Endothelial cell of umbilical vein (primary cell): ENCODE measurements at regions not wholly inside any gene's neighbourhood (a gene's known extent, or its start where the extent isn't known, plus 50 kb on each side); places are given as distances from the start of the nearest gene placed in this dataset.

Experiments used
- BruUV-seq: library from RNA; stranded (reverse); fragments of 400-500 nt; replicated peaks from 2 replicates; lab custom pipeline; 2021; lab: Mats Ljungman, UMichigan
- CTCF ChIA-PET: fragments of 300-600, 350-600 bp; sonication (Branson Sonifier 250); formaldehyde crosslinking; loops from one replicate; lab custom pipeline; 2021; ENCODE audit warnings: antibody characterized with exemption, inconsistent platforms; lab: Charles Lee
- POLR2A ChIA-PET: fragments of 300-600, 350-600 bp; sonication (Branson Sonifier 250); formaldehyde crosslinking; loops from one replicate; lab custom pipeline; 2021; ENCODE audit warnings: antibody characterized with exemption, inconsistent platforms; lab: Charles Lee
- DNase-seq: peaks from one replicate; pipeline ENCODE4 v3.0.0-alpha.2; 2011; ENCODE audit warnings: low read depth, low spot score
- FAIRE-seq: peaks from 2 replicates; lab custom pipeline; 2011; peaks lifted over from hg19 to GRCh38; lab: Jason Lieb, UNC
- H2AFZ ChIP-seq: 2 replicates; pipeline ENCODE4 v1.6.0; 2012; ENCODE audit warnings: low read depth, low read length, control low read depth, inconsistent platforms
- H3K27ac ChIP-seq: 2 replicates; pipeline ENCODE4 v1.5.1; 2011; ENCODE audit warnings: low read depth, mild to moderate bottlenecking, control low read depth, low read length, moderate library complexity; ENCODE audit not compliant: insufficient read depth
- H3K27me3 ChIP-seq, 2 experiments: 2 replicates each; pipeline versions ENCODE4 v1.6.0 to v1.6.1; 2011; ENCODE audit warnings: low read length in 2 of 2, mixed read lengths in 1 of 2; ENCODE audit not compliant: control insufficient read depth in 2 of 2, insufficient read depth in 2 of 2
- H3K36me3 ChIP-seq, 2 experiments: 2 replicates in 1 of 2; 3 replicates in 1 of 2; pipeline ENCODE4 v1.5.1; 2011; ENCODE audit warnings: low read length in 2 of 2, mild to moderate bottlenecking in 1 of 2, moderate library complexity in 1 of 2; ENCODE audit not compliant: control insufficient read depth in 2 of 2, insufficient read depth in 2 of 2; ENCODE audit errors: extremely low read depth in 1 of 2
- H3K4me1 ChIP-seq: 3 replicates; pipeline ENCODE4 v1.5.1; 2011; ENCODE audit warnings: mild to moderate bottlenecking, low read length; ENCODE audit not compliant: control insufficient read depth, insufficient read depth; ENCODE audit errors: extremely low read depth
- H3K4me2 ChIP-seq: 2 replicates; pipeline ENCODE4 v1.6.1; 2011; ENCODE audit warnings: low read length, control low read depth, mixed read lengths; ENCODE audit not compliant: insufficient read depth
- H3K4me3 ChIP-seq, 3 experiments: fragments of 200-600 bp in 1 of 3; sonication (generic), shearing (Covaris generic) in 1 of 3; replicated peaks in 1 of 3; 2 replicates each; pipeline ENCODE4 v1.5.1; 2011 to 2016; ENCODE audit warnings: control low read depth in 3 of 3, low read length in 3 of 3, mild to moderate bottlenecking in 2 of 3, inconsistent platforms in 1 of 3, low read depth in 1 of 3, moderate library complexity in 1 of 3; ENCODE audit not compliant: insufficient read depth in 1 of 3
- H3K79me2 ChIP-seq: 2 replicates; pipeline ENCODE4 v1.6.0; 2012; ENCODE audit warnings: low read length, inconsistent platforms; ENCODE audit not compliant: control insufficient read depth, insufficient read depth
- H3K9ac ChIP-seq: replicated peaks from 2 replicates; pipeline ENCODE3; 2011; ENCODE audit warnings: low read length, control low read depth; ENCODE audit not compliant: insufficient read depth; ENCODE audit errors: extremely low read depth
- H3K9me1 ChIP-seq: replicated peaks from 3 replicates; pipeline ENCODE4 v1.6.0; 2011; ENCODE audit warnings: mild to moderate bottlenecking, low read length; ENCODE audit not compliant: control insufficient read depth, insufficient read depth; ENCODE audit errors: extremely low read depth
- H3K9me3 ChIP-seq: replicated peaks from 2 replicates; pipeline ENCODE4 v1.5.1; 2012; ENCODE audit warnings: low read length, inconsistent platforms; ENCODE audit not compliant: control insufficient read depth, insufficient read depth
- H4K20me1 ChIP-seq: replicated peaks from 2 replicates; pipeline ENCODE3; 2011; ENCODE audit warnings: mild to moderate bottlenecking, low read length; ENCODE audit not compliant: control insufficient read depth, insufficient read depth; ENCODE audit errors: extremely low read depth
- EZH2 ChIP-seq: IDR thresholded peaks from 2 replicates; pipeline ENCODE4 v1.6.1; 2012; ENCODE audit warnings: borderline replicate concordance, low read depth, mild to moderate bottlenecking, moderate library complexity, low read length, inconsistent platforms; ENCODE audit not compliant: severe bottlenecking
- FOS ChIP-seq: IDR thresholded peaks from 2 replicates; pipeline ENCODE4 v1.6.1; 2011; ENCODE audit warnings: mild to moderate bottlenecking, low read length, moderate library complexity, borderline replicate concordance; ENCODE audit not compliant: insufficient read depth
- GATA2 ChIP-seq: IDR thresholded peaks from 2 replicates; pipeline ENCODE4 v1.7.0; 2011; ENCODE audit warnings: low read depth, mild to moderate bottlenecking, moderate library complexity, mixed read lengths, low read length; ENCODE audit not compliant: insufficient read length, insufficient read depth
- JUN ChIP-seq: IDR thresholded peaks from 2 replicates; pipeline ENCODE4 v1.6.1; 2011; ENCODE audit warnings: borderline replicate concordance, low read depth; ENCODE audit not compliant: insufficient read length, insufficient read depth
- MYC ChIP-seq: IDR thresholded peaks from one replicate; pipeline ENCODE4 v1.6.1; 2011; ENCODE audit warnings: mild to moderate bottlenecking, low read depth, low read length
- POLR2A ChIP-seq: IDR thresholded peaks from 2 replicates; pipeline ENCODE4 v1.6.1; 2012; ENCODE audit warnings: low read depth, mild to moderate bottlenecking, control low read depth, low read length
- POLR2AphosphoS5 ChIP-seq: IDR thresholded peaks from 2 replicates; pipeline ENCODE4 v1.6.1; 2012; ENCODE audit warnings: low read depth, mild to moderate bottlenecking, control low read depth, low read length, moderate library complexity; ENCODE audit not compliant: insufficient read depth
- dilution Hi-C: fragments of 300-500 bp; cut with MboI; formaldehyde crosslinking; loops from one replicate; pipeline ENCODE4 v1.15.0; 2019; ENCODE audit warnings: low sequenced_read_pairs; ENCODE audit not compliant: extremely low pct_ligation_motif_present
- intact Hi-C: fragments of 100-400 bp; cut with micrococcal nuclease; formaldehyde crosslinking; loops from one replicate; pipeline ENCODE4 v1.10.0; 2022
- TF ChIP-seq, protein P1 (sequence below), 2 donors: IDR thresholded peaks; 1 replicate in 1 of 2; 2 replicates in 1 of 2; pipeline ENCODE4 v1.5.1; 2011; ENCODE audit warnings: low read length in 2 of 2, mild to moderate bottlenecking in 2 of 2, moderate library complexity in 2 of 2, control low read depth in 1 of 2, inconsistent platforms in 1 of 2, low read depth in 1 of 2; ENCODE audit not compliant: insufficient read depth in 1 of 2; ENCODE audit errors: extremely low read depth in 1 of 2
- TF ChIP-seq, protein P2 (sequence below): IDR thresholded peaks from 2 replicates; pipeline ENCODE4 v1.6.1; 2011; ENCODE audit not compliant: insufficient read depth, insufficient read length

DNA sequence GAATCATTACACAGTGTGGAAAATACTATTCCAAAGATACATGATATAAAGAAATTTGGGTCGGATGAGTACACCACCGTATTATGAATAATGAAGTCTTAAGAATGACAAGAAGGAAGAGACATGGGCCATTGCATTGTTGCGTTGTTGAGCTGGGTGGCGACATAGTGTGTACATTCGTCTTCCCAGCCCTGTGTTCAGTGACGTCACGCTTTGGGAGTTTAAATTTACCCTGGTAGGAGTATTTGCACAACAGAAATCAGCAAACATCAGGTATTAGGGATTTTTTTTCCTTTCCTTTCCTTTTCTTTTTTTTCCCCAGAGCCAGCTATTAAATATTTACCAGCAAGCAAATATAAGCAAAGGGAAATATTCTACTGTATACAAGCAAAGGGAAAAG lies 347.2 kb upstream of the NETO1 start:
- Histone ChIP-seq H2AFZ (no peak overlapping the region), H3K27ac (no peak overlapping the region), H3K9ac (no peak overlapping the region), H3K27me3 (no peaks in the 10 kb centered on the region), H3K9me1 (no peaks in the 10 kb centered on the region), H3K79me2 (no peaks in the 10 kb centered on the region), H3K36me3 (no peaks in the 10 kb centered on the region), H3K4me2 (no peak overlapping the region), H3K9me3 (peaks cover 9% of the 10 kb centered on the region), H3K4me1 (no peaks in the 10 kb centered on the region), H3K4me3 (no peak overlapping the region), H4K20me1 (no peaks in the 10 kb centered on the region)
- intact Hi-C loops, result no loop called here
- no peak for DNase-seq
- ChIA-PET CTCF (no interaction called here), POLR2A (no interaction called here)
- no TSS peak for BruUV-seq
- no peak for FAIRE-seq
- TF ChIP-seq POLR2A (no peak), MYC (no peak), FOS (no peak), GATA2 (no peak), POLR2AphosphoS5 (no peak), EZH2 (no peak), JUN (no peak)
- TF ChIP-seq, protein P1, sequence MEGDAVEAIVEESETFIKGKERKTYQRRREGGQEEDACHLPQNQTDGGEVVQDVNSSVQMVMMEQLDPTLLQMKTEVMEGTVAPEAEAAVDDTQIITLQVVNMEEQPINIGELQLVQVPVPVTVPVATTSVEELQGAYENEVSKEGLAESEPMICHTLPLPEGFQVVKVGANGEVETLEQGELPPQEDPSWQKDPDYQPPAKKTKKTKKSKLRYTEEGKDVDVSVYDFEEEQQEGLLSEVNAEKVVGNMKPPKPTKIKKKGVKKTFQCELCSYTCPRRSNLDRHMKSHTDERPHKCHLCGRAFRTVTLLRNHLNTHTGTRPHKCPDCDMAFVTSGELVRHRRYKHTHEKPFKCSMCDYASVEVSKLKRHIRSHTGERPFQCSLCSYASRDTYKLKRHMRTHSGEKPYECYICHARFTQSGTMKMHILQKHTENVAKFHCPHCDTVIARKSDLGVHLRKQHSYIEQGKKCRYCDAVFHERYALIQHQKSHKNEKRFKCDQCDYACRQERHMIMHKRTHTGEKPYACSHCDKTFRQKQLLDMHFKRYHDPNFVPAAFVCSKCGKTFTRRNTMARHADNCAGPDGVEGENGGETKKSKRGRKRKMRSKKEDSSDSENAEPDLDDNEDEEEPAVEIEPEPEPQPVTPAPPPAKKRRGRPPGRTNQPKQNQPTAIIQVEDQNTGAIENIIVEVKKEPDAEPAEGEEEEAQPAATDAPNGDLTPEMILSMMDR (IDR thresholded peaks at IDR 0.05; ENCODE audit: extremely low read depth in 1 of 2, insufficient read depth in 1 of 2, low read depth in 1 of 2, low read length in 2 of 2), result no peak
- TF ChIP-seq, protein P2, sequence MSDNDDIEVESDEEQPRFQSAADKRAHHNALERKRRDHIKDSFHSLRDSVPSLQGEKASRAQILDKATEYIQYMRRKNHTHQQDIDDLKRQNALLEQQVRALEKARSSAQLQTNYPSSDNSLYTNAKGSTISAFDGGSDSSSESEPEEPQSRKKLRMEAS, result no peak
- dilution Hi-C loops, result no loop called here
